ENCODE measurements at regions not wholly inside any gene's neighbourhood (a gene's known extent, or its start where the extent isn't known, plus 50 kb on each side); places are given as distances from the start of the nearest gene placed in this dataset.
A peak's percentile ranks its signal among the peaks of the same experiment; 100 is the strongest.

DNA sequence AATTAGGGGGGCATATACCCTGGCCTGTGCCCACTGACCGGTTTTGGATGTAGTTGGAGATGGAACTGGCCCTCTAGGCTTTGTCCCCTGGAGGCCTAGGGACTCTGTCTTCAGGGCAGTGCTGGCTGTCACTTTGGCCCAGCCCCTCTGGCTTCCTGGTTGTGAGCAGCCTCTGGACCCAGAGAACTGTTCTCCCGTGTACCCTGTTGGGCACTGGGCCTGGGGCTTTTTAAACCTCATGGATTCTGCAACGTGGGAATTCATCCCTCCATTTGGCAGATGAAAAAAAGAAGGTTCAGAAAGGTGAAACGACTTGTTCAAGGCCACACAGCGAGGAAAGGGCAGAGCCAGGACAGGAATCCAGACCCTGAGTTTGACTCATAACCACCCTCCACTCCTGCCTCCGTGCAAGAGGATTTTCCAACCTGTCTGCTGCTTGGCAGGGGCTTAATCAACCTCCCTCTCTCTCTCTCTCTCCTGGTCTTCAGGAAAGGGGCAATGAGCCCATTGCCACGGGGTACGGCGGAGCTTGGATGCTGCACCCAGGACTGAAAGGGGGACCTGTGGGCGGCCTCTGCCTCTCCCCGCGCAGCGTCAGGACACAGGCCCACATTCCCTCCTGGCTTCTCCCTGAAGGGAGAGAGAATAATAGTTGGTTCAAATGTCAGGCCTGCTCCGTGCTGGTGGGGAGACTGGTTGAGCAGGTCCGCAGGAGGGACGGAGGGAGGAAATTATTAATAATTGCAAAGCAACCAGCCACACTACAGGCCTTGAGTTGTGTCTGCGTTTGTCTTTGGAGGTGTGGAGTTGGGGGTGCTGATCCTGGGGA lies 56.0 kb downstream of the CEBPB start:
- TF ChIP-seq, protein P1, sequence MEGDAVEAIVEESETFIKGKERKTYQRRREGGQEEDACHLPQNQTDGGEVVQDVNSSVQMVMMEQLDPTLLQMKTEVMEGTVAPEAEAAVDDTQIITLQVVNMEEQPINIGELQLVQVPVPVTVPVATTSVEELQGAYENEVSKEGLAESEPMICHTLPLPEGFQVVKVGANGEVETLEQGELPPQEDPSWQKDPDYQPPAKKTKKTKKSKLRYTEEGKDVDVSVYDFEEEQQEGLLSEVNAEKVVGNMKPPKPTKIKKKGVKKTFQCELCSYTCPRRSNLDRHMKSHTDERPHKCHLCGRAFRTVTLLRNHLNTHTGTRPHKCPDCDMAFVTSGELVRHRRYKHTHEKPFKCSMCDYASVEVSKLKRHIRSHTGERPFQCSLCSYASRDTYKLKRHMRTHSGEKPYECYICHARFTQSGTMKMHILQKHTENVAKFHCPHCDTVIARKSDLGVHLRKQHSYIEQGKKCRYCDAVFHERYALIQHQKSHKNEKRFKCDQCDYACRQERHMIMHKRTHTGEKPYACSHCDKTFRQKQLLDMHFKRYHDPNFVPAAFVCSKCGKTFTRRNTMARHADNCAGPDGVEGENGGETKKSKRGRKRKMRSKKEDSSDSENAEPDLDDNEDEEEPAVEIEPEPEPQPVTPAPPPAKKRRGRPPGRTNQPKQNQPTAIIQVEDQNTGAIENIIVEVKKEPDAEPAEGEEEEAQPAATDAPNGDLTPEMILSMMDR (IDR thresholded peaks at IDR 0.05; ENCODE audit: low read depth, low read length), result no peak
- no peak overlapping the region for H3K4me3 ChIP-seq (replicated peaks in 1 of 2; ENCODE audit: low read depth in 2 of 2, low read length in 2 of 2)
- no peak for DNase-seq (ENCODE audit: low read depth in 2 of 2)

DNA sequence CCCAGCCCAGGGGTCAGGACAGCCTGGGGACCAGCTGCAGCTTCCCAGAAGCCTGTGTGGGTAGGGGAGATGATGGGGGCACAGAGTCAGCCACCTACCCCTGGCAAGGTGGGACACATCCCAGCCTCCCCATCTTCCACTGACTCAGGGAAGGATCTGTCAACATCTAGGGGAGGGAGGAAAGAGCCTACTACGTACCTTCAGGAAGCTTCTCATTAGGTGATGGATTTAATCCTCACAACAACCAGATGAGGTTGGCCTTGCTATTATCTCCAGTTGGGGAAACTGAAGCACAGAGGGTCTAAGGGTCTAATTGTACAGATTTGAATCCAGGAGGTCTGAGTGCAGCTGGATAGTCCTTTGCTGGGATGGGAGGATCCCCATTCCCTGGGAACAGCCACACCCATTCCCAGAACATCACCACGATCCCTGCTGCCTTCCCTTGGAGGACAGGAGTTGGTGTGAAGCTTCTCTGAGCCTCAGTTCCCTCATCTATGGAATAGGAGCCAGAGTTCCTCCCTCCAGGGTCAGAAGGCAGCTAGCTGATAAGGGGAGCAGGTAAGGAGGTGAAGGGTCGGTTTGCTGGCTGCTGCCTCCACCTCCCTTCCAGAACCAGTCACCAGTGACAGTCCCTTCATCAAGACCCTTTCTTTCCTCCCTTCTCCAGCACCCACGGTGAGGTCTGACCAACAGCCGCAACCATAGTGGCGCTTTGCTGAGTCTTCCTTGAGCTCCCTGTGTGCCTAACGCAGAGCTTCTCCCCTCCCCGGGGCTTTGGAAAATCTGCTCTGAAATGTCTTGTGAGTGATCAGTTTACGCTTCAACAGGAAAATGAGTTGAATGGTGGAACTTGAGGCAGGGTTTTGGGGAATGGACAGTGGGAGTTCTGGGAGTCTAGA lies 56.8 kb downstream of the CEBPB start:
- DNase-seq (ENCODE audit: low read depth in 2 of 2), result no peak

DNA sequence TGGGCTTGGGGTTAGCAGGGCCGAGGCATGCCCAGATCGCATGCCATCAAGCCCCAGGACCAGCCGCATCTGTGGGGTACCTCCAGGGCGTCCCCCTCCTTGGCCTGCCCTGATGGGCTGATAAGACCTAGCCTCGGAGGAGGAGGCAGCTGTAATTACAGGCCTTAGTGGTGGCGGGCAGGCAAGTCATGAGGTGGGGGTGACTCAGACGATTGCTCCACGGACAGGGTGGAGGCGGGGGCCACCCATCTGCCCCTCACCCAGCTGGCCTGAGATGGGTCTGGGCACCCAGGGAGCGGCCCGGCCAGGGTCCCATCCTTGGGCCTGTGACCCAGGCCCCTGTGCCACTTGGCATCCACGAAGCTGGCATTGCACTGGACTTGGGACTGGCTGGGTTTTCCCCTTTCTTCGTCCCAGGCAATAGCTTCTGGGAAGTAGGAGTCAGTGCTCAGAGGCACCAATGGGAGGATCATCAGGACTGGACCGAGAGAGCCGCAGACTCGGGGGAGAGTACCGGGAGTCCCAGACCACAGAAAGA lies 57.5 kb downstream of the CEBPB start:
- peak; percentile 38 to 41 for DNase-seq (ENCODE audit: low read depth in 2 of 2)
- H3K4me3 ChIP-seq (replicated peaks in 1 of 2; ENCODE audit: low read depth in 2 of 2, low read length in 2 of 2), result no peak overlapping the region
- TF ChIP-seq, protein P1 (IDR thresholded peaks at IDR 0.05; ENCODE audit: low read depth, low read length), result no peak

More for the DNA sequence above, 56.8 kb downstream of the CEBPB start:
- no peak overlapping the region for H3K4me3 ChIP-seq (replicated peaks in 1 of 2; ENCODE audit: low read depth in 2 of 2, low read length in 2 of 2)
- TF ChIP-seq, protein P1 (IDR thresholded peaks at IDR 0.05; ENCODE audit: low read depth, low read length), result no peak

DNA sequence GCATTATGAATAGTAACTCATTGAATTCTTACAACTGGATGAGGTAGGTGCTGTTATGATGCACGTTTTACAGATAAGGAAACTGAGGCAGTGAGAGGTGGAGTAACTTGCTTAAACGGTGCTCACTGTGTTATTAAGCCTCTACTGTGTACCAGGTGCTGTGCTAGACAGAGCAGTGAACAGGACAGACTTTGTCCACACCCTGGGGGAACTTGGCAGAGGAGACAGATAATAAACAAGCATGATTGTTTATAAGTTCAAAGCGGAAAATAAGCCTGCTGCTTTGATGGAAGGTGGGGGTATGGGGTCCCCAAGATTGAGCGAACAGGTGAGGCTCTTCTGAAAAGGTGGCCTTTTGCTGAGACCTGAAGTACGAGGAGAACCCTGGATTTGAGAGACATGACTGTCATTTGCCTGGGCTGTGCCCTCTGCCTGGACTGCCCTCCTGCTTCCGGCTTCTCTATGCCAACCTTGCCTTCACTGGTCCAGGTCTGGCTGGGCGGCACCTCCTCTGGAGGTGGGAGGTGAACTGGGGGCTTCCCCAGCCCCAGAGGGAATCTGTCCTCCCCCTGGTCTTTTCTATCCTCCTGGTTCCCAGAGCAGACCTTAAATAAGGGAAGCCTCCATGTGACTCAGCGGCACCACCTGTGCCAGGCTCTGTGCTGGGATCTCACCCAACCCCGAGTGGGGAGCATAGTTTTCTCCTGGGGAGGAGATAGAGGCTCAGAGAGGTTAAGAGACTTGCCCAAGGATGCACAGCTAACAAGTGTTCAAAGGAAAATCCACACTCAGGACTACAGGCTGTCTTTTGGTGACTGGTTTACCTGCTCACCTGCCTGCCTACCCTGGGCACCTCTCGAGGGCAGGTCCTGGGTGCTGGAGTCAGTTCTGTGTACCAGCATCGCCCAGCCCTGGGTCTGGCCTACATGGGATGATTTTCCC lies 59.1 kb downstream of the CEBPB start:
- no peak overlapping the region for H3K4me3 ChIP-seq (replicated peaks in 1 of 2; ENCODE audit: low read depth in 2 of 2, low read length in 2 of 2)
- TF ChIP-seq, protein P1 (IDR thresholded peaks at IDR 0.05; ENCODE audit: low read depth, low read length), result no peak
- DNase-seq (ENCODE audit: low read depth in 2 of 2), result no peak

DNA sequence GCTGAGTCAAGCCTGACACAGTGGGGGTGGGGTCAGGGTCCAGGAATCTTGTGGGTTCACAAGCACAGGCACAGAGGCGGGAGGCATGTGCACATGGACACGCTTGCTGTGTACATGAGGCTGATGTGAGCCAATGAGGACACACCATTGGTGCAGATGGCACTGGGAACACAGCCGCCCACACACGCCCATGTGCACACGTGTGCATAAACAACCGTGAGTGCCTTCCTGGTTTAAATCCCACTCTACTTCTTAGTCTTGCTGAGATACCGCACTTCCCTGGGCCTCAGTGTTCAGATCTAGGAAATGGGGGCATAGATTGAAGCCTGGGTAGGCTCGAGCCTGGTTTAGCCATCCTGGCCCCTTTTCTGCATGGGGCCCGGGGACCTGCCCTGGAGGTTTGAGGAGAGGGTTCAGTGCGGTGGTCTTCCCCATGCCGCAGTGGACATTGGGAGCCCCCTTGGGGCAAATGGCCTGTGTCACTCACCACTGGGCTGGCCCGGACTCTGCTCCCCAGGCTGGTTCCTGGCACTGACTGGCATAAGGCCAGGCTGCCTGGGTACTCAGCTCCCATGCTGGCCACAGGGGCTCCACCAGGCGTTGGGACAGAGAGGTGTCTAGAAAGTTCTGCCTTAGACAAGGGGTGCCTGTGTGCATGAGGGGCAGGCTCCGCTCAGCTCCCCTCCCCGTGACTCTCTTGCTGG lies 60.2 kb downstream of the CEBPB start:
- TF ChIP-seq, protein P1 (IDR thresholded peaks at IDR 0.05; ENCODE audit: low read depth, low read length), result no peak
- DNase-seq (ENCODE audit: low read depth in 2 of 2), result no peak
- no peak overlapping the region for H3K4me3 ChIP-seq (replicated peaks in 1 of 2; ENCODE audit: low read depth in 2 of 2, low read length in 2 of 2)

Measured in cardiac fibroblast (primary cell).